Right lobe of liver (tissue), 4 donors: ENCODE measurements at regions not wholly inside any gene's neighbourhood (a gene's known extent, or its start where the extent isn't known, plus 50 kb on each side); places are given as distances from the start of the nearest gene placed in this dataset.

Source experiments
- CTCF ChIP-seq, 4 donors: fragments of 200-600 bp in 3 of 4; fragments of 450-650 bp in 1 of 4; IDR thresholded peaks; one replicate each; pipeline versions ENCODE4 v1.5.1 to v1.8.0; 2016 to 2022; ENCODE audit warnings: antibody characterized with exemption in 4 of 4, mild to moderate bottlenecking in 2 of 4
- POLR2A ChIP-seq: fragments of 450-650 bp; IDR thresholded peaks from one replicate; pipeline ENCODE4 v1.6.1; 2017; ENCODE audit warnings: antibody characterized with exemption, mild to moderate bottlenecking
- donor health status: DM: no; HTN: no; CAD: no.
- donor health status: DM: no; HTN: no; CAD: no.
- donor health status: DM: no; HTN: yes; CAD: no.

- TF ChIP-seq CTCF (IDR thresholded peaks at IDR 0.05) (no peak), POLR2A (no peak)
Observed at GRCh38 chr20:26276554-26277210, 580.0 kb upstream of the ZNF337 start.
